ENCODE measurements at regions not wholly inside any gene's neighbourhood (a gene's known extent, or its start where the extent isn't known, plus 50 kb on each side); places are given as distances from the start of the nearest gene placed in this dataset.

DNA sequence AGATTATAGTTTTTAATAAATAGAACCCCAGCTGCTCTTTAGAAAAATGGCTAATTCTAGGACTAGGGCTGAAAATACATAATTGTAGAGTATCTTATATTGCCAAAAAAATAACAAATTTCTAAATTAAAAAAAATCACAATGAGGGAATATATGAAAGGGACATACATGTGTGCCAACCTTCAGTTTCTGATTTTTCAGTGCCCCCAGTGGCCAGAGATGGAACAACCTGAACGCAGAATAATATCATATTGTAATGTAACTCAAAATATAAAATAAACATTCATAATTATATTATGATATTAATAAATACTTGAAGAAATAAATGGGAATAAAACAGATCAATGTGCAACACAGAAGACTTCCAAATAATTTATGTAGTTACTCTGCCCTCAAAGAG, 460.5 kb downstream of the ZNF385D start:
- TF ChIP-seq, protein P1, sequence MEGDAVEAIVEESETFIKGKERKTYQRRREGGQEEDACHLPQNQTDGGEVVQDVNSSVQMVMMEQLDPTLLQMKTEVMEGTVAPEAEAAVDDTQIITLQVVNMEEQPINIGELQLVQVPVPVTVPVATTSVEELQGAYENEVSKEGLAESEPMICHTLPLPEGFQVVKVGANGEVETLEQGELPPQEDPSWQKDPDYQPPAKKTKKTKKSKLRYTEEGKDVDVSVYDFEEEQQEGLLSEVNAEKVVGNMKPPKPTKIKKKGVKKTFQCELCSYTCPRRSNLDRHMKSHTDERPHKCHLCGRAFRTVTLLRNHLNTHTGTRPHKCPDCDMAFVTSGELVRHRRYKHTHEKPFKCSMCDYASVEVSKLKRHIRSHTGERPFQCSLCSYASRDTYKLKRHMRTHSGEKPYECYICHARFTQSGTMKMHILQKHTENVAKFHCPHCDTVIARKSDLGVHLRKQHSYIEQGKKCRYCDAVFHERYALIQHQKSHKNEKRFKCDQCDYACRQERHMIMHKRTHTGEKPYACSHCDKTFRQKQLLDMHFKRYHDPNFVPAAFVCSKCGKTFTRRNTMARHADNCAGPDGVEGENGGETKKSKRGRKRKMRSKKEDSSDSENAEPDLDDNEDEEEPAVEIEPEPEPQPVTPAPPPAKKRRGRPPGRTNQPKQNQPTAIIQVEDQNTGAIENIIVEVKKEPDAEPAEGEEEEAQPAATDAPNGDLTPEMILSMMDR (IDR thresholded peaks at IDR 0.05; ENCODE audit: extremely low read depth, missing control alignments) = no peak
- DNase-seq (ENCODE audit: low spot score) = no peak

DNA sequence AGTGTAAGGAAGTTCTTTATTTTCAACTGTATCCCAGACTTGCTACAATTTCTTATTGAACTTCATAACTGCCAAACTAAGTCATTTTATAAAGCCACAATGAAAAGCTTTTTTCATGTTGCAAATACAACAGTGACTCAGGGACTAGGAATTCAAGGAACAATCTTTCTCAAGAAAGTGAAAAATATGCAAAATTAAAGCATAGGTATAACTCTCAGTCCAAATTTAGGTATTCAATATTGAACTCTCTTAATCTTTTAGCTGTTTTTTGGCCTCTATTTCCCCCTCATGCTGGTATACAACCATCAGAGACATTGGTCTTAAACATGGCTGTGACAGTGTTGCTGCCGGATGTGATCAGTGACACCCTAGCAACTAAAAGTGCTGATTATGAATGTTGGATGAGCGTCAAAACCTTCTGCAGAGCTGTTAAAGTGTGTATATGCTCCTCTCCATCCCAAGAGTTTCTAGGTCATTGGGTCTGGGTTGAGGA, 476.9 kb downstream of the ZNF385D start:
- TF ChIP-seq, protein P1 (IDR thresholded peaks at IDR 0.05; ENCODE audit: extremely low read depth, missing control alignments) = no peak
- DNase-seq (ENCODE audit: low spot score) = no peak

DNA sequence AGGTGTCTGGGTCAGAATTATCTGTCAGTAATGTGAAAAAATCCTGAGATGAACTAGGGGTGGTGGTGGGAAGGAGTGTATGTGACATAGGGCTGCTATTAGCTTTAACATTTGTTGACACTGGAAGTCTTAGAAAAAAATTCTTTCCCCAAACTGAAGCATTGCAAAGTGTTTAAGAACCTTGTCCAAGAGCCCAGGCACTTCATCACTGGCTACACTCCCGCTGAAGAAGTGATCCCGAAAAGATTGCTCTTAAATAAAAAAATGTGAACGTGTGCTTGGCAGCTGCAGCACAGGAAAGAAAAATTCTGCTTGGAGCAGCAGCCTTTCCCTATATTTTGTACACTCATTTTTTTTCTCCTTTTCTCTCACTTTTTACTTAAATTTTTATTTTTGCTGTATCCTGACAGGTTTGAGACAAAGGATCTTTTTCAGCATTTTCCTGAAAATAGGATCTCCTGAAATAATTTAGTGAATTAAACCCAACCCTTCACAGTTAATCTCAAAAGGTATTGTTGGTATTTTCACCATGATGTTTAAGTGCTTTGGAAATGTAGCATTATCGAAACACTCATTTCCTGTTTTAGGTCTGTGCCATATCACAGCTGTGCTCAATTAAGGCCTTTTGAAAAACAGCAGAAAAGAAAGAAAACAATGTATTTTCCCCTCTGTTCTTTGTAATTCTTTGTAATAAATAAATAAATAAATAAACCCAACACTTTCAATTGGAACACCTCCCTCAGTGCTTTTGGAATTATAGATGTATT, 477.6 kb downstream of the ZNF385D start:
- TF ChIP-seq, protein P1 (IDR thresholded peaks at IDR 0.05; ENCODE audit: extremely low read depth, missing control alignments) = no peak
- DNase-seq (ENCODE audit: low spot score) = no peak

DNA sequence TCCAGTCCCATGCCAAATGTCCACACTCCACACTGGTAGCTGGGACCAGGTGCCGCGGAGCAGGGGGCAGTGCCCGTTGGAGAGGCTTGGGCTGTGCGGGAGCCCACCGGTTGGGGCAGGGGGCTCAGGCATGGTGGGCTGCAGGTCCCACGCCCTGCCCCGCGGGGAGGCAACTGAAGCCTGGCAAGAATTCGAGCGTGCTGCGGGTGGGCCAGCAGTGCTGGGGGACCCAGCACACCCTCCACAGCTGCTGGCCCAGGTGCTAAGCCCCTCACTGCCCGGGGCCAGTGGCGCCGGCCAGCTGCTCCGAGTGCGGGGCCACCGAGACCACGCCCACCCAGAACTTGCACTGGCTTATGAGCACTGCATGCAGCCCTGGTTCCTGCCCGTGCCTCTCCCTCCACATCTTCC, 479.4 kb downstream of the ZNF385D start:
- DNase-seq (ENCODE audit: low spot score) = no peak
- TF ChIP-seq, protein P1 (IDR thresholded peaks at IDR 0.05; ENCODE audit: extremely low read depth, missing control alignments) = no peak

DNA sequence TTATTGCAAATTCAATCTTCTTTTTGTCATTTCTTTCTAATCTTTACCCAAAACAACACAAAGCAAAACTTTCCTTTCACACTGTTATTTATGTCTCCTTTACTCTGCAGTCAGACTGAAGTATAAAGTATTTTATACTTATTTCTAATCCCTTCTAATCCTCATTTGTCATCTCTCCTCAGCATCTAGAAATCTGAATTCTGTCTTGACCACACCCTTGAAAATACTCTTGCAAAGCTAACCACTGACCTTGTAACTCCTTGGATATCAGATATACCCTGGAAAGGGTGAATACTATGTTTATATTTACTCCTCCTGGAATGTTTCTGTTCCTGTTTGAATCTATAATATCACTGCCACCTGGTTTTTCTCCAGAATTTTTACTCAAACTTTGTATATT, 481.1 kb downstream of the ZNF385D start:
- DNase-seq (ENCODE audit: low spot score) = no peak
- TF ChIP-seq, protein P1 (IDR thresholded peaks at IDR 0.05; ENCODE audit: extremely low read depth, missing control alignments) = no peak

DNA sequence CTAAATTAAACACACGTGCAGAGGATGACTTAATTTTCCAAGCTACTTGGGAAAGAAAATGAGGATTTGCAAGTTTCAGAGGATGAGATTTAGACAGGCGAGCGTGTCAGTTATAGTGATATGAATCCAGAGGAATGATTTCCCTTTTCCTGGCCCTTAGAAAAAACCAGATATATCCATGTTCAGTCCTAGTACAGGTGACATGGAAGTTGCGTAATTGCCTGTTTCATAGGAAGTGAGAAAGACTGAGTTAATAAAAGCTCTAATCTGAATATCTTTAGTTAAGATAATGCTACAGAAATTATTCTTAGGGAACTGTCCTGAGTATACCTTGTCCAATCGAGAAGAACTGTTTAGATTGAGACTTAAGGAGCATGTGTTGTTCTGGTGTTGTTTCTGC, 490.5 kb downstream of the ZNF385D start:
- TF ChIP-seq, protein P1 (IDR thresholded peaks at IDR 0.05; ENCODE audit: extremely low read depth, missing control alignments) = no peak
- no peak for DNase-seq (ENCODE audit: low spot score)

DNA sequence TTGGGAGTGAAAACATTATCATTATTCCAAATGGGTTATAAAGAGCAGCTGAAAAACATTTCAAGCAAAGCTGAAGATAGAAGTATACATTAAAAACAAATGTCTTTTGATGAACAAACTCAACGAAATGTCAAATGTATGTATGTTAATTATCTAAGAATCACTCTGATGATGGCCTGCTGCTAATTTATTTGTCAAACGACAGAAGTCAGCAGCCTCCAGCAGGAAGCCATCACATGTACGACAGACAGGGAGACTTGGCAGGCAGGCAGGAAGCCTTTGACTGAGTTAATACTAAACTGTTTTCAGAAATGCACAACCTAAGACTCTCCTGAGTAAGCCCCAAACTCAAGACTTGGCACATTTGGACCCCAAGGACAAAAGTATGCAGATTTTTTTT, 491.1 kb downstream of the ZNF385D start:
- no peak for DNase-seq (ENCODE audit: low spot score)
- TF ChIP-seq, protein P1 (IDR thresholded peaks at IDR 0.05; ENCODE audit: extremely low read depth, missing control alignments) = no peak

All from GM20000 (cell line).